ENCODE measurements at regions not wholly inside any gene's neighbourhood (a gene's known extent, or its start where the extent isn't known, plus 50 kb on each side); places are given as distances from the start of the nearest gene placed in this dataset.

- no peak for DNase-seq
These were observed 159.5 kb upstream of the IER5L start for GRCh38 chr9:129337336-129338140.

GRCh38 chr9:129336601-129337331, 158.7 kb upstream of the IER5L start:
- DNase-seq: peak; percentile 79

- DNase-seq: peak; percentile 68
These were observed 158.1 kb upstream of the IER5L start for GRCh38 chr9:129336130-129336528.

- DNase-seq: no peak
These were observed 157.5 kb upstream of the IER5L start for GRCh38 chr9:129335464-129336129.

- DNase-seq: peak; percentile 98
These were observed 156.3 kb upstream of the IER5L start for GRCh38 chr9:129334105-129334935.

GRCh38 chr9:129333617-129334104, 155.6 kb upstream of the IER5L start:
- DNase-seq: no peak

GRCh38 chr9:129332581-129332980, 154.5 kb upstream of the IER5L start:
- DNase-seq: no peak

- no peak for DNase-seq
These were observed 153.9 kb upstream of the IER5L start for GRCh38 chr9:129331772-129332500.

- DNase-seq: no peak
These were observed 153.4 kb upstream of the IER5L start for GRCh38 chr9:129331493-129331765.

- DNase-seq: no peak
These were observed 152.8 kb upstream of the IER5L start for GRCh38 chr9:129330711-129331492.

GRCh38 chr9:129328355-129329042, 150.4 kb upstream of the IER5L start:
- peak; percentile 70 for DNase-seq

GRCh38 chr9:129327552-129328328, 149.7 kb upstream of the IER5L start:
- DNase-seq: no peak

- DNase-seq: no peak
These were observed 148.3 kb upstream of the IER5L start for GRCh38 chr9:129326061-129327005.

GRCh38 chr9:129324808-129325502, 146.9 kb upstream of the IER5L start:
- no peak for DNase-seq

- DNase-seq: no peak
These were observed 146.0 kb upstream of the IER5L start for GRCh38 chr9:129323999-129324553.

- DNase-seq: no peak
These were observed 145.4 kb upstream of the IER5L start for GRCh38 chr9:129323376-129323998.
